CD4-positive, alpha-beta T cell treated with Interleukin-2 at 100 ng/mL for 4 hours (primary cell): ENCODE measurements at regions not wholly inside any gene's neighbourhood (a gene's known extent, or its start where the extent isn't known, plus 50 kb on each side); places are given as distances from the start of the nearest gene placed in this dataset.

Source experiments
- DNase-seq: peaks from one replicate; pipeline ENCODE4 v3.0.0-alpha.2; 2020; ENCODE audit warnings: low spot score

DNA sequence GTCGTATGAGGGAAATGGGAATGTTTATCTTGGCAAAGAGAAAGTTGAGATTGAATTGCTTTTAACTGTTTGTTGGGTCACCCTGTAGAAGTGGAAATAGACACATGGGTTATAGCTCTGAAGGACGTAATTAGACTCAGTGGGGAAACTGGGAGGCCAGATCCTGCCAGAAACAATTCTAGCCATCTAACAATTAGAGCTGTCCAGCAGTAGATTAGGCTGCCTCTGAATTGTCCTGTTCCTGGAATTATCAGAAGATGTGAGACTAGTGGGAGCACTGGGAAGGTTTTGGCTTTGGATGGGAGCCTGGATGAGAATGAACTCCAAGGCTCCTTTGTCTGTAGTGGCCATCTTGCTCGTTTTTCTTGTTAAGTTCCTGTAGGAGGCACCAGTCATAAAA lies 61.9 kb upstream of the IGFBP7 start:
- DNase-seq: no peak

GRCh38 chr4:57168982-57169381 lies 58.8 kb upstream of the IGFBP7 start:
- no peak for DNase-seq

DNA sequence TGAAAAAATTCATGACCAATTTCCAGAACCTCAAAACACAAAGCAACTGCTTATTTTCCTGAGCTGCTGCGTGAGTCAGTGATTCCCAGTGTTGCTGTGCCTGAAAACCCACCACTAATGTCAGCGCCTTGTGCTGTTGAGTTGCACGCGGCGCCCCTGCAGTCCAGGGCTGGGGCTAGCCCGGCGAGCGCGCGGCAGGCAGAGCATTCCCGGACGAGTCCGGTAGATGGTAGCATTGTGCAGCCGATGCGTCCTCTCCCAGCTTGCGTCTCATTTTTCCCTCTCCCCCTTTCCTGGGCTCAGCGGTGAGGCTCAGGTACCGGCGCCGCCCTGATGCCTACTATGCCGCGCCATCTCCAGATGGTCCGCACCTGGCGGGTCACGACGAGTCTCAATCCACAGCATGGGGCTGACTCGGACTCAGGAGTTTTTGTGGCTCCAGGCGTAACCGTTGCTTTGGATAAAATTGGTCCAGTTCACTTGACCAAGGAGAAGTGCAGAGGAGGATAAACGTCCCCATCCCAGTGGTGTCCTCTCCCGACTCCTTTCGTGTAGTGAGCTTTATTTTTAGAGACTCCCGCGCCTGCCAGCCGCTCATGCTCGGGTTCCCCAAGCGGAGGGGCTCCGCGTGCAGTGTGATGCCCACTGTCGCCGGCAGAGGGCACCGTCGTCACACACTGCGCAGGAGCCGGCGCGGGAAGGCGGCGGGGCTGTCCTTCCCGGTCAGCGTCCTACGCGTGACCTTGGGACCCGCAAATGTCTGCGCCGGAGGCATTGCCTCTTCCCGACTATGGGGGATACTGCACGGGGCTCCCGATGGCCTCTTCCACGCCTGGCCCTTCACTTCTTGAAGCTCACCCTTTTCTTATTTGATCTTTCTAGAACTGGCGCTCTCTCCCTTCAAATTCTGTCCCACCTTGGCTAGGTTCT lies 53.6 kb upstream of the IGFBP7 start:
- peak; percentile 61 for DNase-seq

DNA sequence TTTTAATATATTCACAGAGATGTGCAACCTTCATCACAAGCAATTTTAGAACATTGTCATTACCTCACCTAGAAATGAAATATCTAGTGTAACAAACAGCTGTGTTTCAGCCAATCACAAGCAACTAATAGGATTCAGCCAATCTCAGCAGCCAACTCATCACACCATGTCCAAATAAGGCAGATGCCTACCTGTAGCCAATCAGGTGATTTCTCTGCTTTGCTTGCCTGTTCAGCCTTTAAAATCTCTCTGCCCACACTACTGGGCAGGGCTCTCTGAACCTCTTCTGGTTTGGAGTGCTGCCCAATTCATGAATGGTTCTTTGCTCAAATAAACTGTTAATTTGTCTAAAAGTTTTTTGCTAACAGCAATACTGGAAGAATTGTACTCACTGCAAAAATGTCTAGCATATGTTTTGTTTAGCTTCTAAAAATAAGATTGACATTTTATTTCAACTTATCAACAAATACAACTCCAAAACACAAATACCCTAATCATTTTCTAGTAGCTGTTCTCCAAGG lies 52.4 kb upstream of the IGFBP7 start:
- DNase-seq: no peak
